ENCODE measurements at regions not wholly inside any gene's neighbourhood (a gene's known extent, or its start where the extent isn't known, plus 50 kb on each side); places are given as distances from the start of the nearest gene placed in this dataset.
"Not testable (repeated sequence)": the region's sequence is repeated elsewhere in the genome, so short reads cannot be mapped to it uniquely, and the experiment has no call there.

DNA sequence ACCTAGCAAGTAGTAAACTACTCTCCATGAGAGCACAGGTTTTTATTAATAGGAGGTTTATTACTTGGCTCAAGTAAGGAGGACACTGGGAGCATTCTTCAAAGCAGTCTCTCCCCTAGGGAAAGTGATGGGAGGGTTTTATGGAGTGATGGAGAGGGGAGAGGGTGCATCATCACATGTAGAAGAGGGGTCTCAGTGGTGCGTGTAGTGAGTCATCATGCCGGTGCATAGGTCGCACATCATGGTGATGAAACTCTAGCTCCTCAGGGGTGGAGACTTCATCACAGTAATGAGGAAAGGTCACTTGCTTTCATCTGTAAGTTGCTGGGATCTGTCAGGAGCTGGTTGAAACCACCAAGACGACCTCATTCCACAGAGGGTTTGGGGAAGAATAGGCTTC lies 210.8 kb upstream of the UBL3 start:
- Histone ChIP-seq H3K9me3 (replicated peaks; ENCODE audit: control insufficient read depth, insufficient read depth, low read length) (no peaks in the 10 kb centered on the region), H3K36me3 (ENCODE audit: control insufficient read depth in 2 of 2, extremely low read depth in 1 of 2, insufficient read depth in 2 of 2, low read length in 2 of 2) (no peaks in the 10 kb centered on the region), H3K4me2 (ENCODE audit: insufficient read depth, low read length) (no peak overlapping the region), H3K4me1 (ENCODE audit: control insufficient read depth, extremely low read depth, insufficient read depth, low read length) (no peaks in the 10 kb centered on the region), H3K9me1 (replicated peaks; ENCODE audit: control insufficient read depth, extremely low read depth, insufficient read depth, low read length) (no peaks in the 10 kb centered on the region), H3K9ac (replicated peaks; ENCODE audit: extremely low read depth, insufficient read depth, low read length) (no peak overlapping the region), H3K79me2 (ENCODE audit: control insufficient read depth, insufficient read depth, low read length) (no peaks in the 10 kb centered on the region), H3K27ac (ENCODE audit: insufficient read depth, low read depth, low read length) (no peak overlapping the region), H2AFZ (ENCODE audit: low read depth, low read length) (no peak overlapping the region), H3K4me3 (replicated peaks in 1 of 3; ENCODE audit: insufficient read depth in 1 of 3, low read depth in 1 of 3, low read length in 3 of 3) (no peak overlapping the region), H4K20me1 (replicated peaks; ENCODE audit: control insufficient read depth, extremely low read depth, insufficient read depth, low read length) (no peaks in the 10 kb centered on the region), H3K27me3 (ENCODE audit: control insufficient read depth in 2 of 2, insufficient read depth in 2 of 2, low read length in 2 of 2) (no peaks in the 10 kb centered on the region)
- FAIRE-seq (no peak), DNase-seq (ENCODE audit: low read depth, low spot score) (no peak)
- intact Hi-C loops (cut with micrococcal nuclease), result no loop called here
- BruUV-seq (replicated peaks), result no TSS peak
- dilution Hi-C loops (cut with MboI; ENCODE audit: extremely low pct_ligation_motif_present, low sequenced_read_pairs), result no loop called here
- TF ChIP-seq FOS (IDR thresholded peaks at IDR 0.05; ENCODE audit: borderline replicate concordance, insufficient read depth, low read length) (no peak), MAX (IDR thresholded peaks at IDR 0.05; ENCODE audit: insufficient read depth, insufficient read length) (no peak), POLR2AphosphoS5 (IDR thresholded peaks at IDR 0.05; ENCODE audit: insufficient read depth, low read depth, low read length) (no peak), EZH2 (IDR thresholded peaks at IDR 0.05; ENCODE audit: borderline replicate concordance, low read depth, low read length, severe bottlenecking) (no peak), MYC (IDR thresholded peaks at IDR 0.05; ENCODE audit: low read depth, low read length) (no peak), POLR2A (IDR thresholded peaks at IDR 0.05; ENCODE audit: low read depth, low read length) (no peak), JUN (IDR thresholded peaks at IDR 0.05; ENCODE audit: borderline replicate concordance, insufficient read depth, insufficient read length, low read depth) (no peak)
- ChIA-PET POLR2A (no interaction called here), CTCF (no interaction called here)

- intact Hi-C loops (cut with micrococcal nuclease), result no loop called here
- DNase-seq (ENCODE audit: low read depth, low spot score), result no peak
These were observed 208.0 kb upstream of the UBL3 start for GRCh38 chr13:30058429-30058828.

GRCh38 chr13:30054546-30054945 lies 204.1 kb upstream of the UBL3 start:
- H3K27ac ChIP-seq (ENCODE audit: insufficient read depth, low read depth, low read length); FAIRE-seq; H3K4me3 ChIP-seq (replicated peaks in 1 of 3; ENCODE audit: insufficient read depth in 1 of 3, low read depth in 1 of 3, low read length in 3 of 3); H3K9me1 ChIP-seq (replicated peaks; ENCODE audit: control insufficient read depth, extremely low read depth, insufficient read depth, low read length); H3K4me1 ChIP-seq (ENCODE audit: control insufficient read depth, extremely low read depth, insufficient read depth, low read length); POLR2A ChIA-PET; H3K27me3 ChIP-seq (ENCODE audit: control insufficient read depth in 2 of 2, insufficient read depth in 2 of 2, low read length in 2 of 2); H4K20me1 ChIP-seq (replicated peaks; ENCODE audit: control insufficient read depth, extremely low read depth, insufficient read depth, low read length); H3K4me2 ChIP-seq (ENCODE audit: insufficient read depth, low read length); dilution Hi-C loops (cut with MboI; ENCODE audit: extremely low pct_ligation_motif_present, low sequenced_read_pairs); H3K79me2 ChIP-seq (ENCODE audit: control insufficient read depth, insufficient read depth, low read length); BruUV-seq (replicated peaks); H3K9me3 ChIP-seq (replicated peaks; ENCODE audit: control insufficient read depth, insufficient read depth, low read length); H3K9ac ChIP-seq (replicated peaks; ENCODE audit: extremely low read depth, insufficient read depth, low read length); DNase-seq (ENCODE audit: low read depth, low spot score); intact Hi-C loops (cut with micrococcal nuclease); H3K36me3 ChIP-seq (ENCODE audit: control insufficient read depth in 2 of 2, extremely low read depth in 1 of 2, insufficient read depth in 2 of 2, low read length in 2 of 2); H2AFZ ChIP-seq (ENCODE audit: low read depth, low read length): not testable (repeated sequence)
- CTCF ChIA-PET, result interaction anchor here (1.5 to 1.8 kb wide), 2 partner anchors 27 to 131 kb away, joined by 3 read pairs; no protein-coding TSS in a partner anchor

More at GRCh38 chr13:30058429-30058828, 208.0 kb upstream of the UBL3 start:
- Histone ChIP-seq H3K4me3 (replicated peaks in 1 of 3; ENCODE audit: insufficient read depth in 1 of 3, low read depth in 1 of 3, low read length in 3 of 3) (no peak overlapping the region), H2AFZ (ENCODE audit: low read depth, low read length) (no peak overlapping the region), H3K79me2 (ENCODE audit: control insufficient read depth, insufficient read depth, low read length) (no peaks in the 10 kb centered on the region), H3K9me1 (replicated peaks; ENCODE audit: control insufficient read depth, extremely low read depth, insufficient read depth, low read length) (no peaks in the 10 kb centered on the region), H3K4me1 (ENCODE audit: control insufficient read depth, extremely low read depth, insufficient read depth, low read length) (no peaks in the 10 kb centered on the region), H3K27me3 (ENCODE audit: control insufficient read depth in 2 of 2, insufficient read depth in 2 of 2, low read length in 2 of 2) (no peaks in the 10 kb centered on the region), H3K9ac (replicated peaks; ENCODE audit: extremely low read depth, insufficient read depth, low read length) (no peak overlapping the region), H3K36me3 (ENCODE audit: control insufficient read depth in 2 of 2, extremely low read depth in 1 of 2, insufficient read depth in 2 of 2, low read length in 2 of 2) (no peaks in the 10 kb centered on the region), H3K9me3 (replicated peaks; ENCODE audit: control insufficient read depth, insufficient read depth, low read length) (no peaks in the 10 kb centered on the region), H3K4me2 (ENCODE audit: insufficient read depth, low read length) (no peak overlapping the region), H4K20me1 (replicated peaks; ENCODE audit: control insufficient read depth, extremely low read depth, insufficient read depth, low read length) (no peaks in the 10 kb centered on the region), H3K27ac (ENCODE audit: insufficient read depth, low read depth, low read length) (no peak overlapping the region)
- BruUV-seq (replicated peaks), result no TSS peak
- dilution Hi-C loops (cut with MboI; ENCODE audit: extremely low pct_ligation_motif_present, low sequenced_read_pairs), result no loop called here
- TF ChIP-seq EZH2 (IDR thresholded peaks at IDR 0.05; ENCODE audit: borderline replicate concordance, low read depth, low read length, severe bottlenecking), result no peak
- no peak for TF ChIP-seq MAX (IDR thresholded peaks at IDR 0.05; ENCODE audit: insufficient read depth, insufficient read length)
- TF ChIP-seq GATA2 (IDR thresholded peaks at IDR 0.05; ENCODE audit: insufficient read depth, insufficient read length, low read depth, low read length), result no peak
- TF ChIP-seq FOS (IDR thresholded peaks at IDR 0.05; ENCODE audit: borderline replicate concordance, insufficient read depth, low read length), result no peak
- no peak for TF ChIP-seq JUN (IDR thresholded peaks at IDR 0.05; ENCODE audit: borderline replicate concordance, insufficient read depth, insufficient read length, low read depth)
- FAIRE-seq, result no peak
- ChIA-PET POLR2A (no interaction called here), CTCF (no interaction called here)
